GM12878 (cell line): ENCODE measurements at regions not wholly inside any gene's neighbourhood (a gene's known extent, or its start where the extent isn't known, plus 50 kb on each side); places are given as distances from the start of the nearest gene placed in this dataset.
A peak's percentile ranks its signal among the peaks of the same experiment; 100 is the strongest.

Experiments used
- ATAC-seq: fragments of 200-7000 bp; cut with Tn5 transposase; 3 replicates; pipeline ENCODE4 v1.9.1; 2020; ENCODE audit warnings: mild to moderate bottlenecking, moderate library complexity
- BruUV-seq: library from RNA; stranded (reverse); fragments of 400-500 nt; replicated peaks from 2 replicates; lab custom pipeline; 2021; lab: Mats Ljungman, UMichigan
- CTCF ChIA-PET: fragments of 300-600 bp; sonication (Branson Sonifier 250); formaldehyde crosslinking; extraction: SDS; loops from one replicate; lab custom pipeline; 2021; ENCODE audit warnings: inconsistent platforms; lab: Yijun Ruan, JAX
- POLR2A ChIA-PET: fragments of 350-600 bp; formaldehyde crosslinking; extraction: SDS; loops from one replicate; lab custom pipeline; 2021; ENCODE audit warnings: inconsistent platforms; lab: Charles Lee
- RAD21 ChIA-PET: fragments of 300-600 bp; sonication (Branson Sonifier 250); formaldehyde crosslinking; loops from one replicate; lab custom pipeline; 2023; ENCODE audit warnings: antibody characterized with exemption; ENCODE audit not compliant: unreplicated experiment; lab: Charles Lee
- SMC1A ChIA-PET: fragments of 300-600 bp; sonication (Branson Sonifier 250); formaldehyde crosslinking; loops from one replicate; lab custom pipeline; 2023; ENCODE audit not compliant: unreplicated experiment, uncharacterized antibody; lab: Charles Lee
- DNase-seq: peaks from one replicate; pipeline ENCODE4 v3.0.0-alpha.2; 2011; ENCODE audit warnings: low read depth, low spot score
- FAIRE-seq: peaks from 3 replicates; lab custom pipeline; 2011; peaks lifted over from hg19 to GRCh38; lab: Jason Lieb, UNC
- H2AFZ ChIP-seq: 2 replicates; pipeline ENCODE4 v1.6.0; 2011; ENCODE audit warnings: low read depth, low read length, control low read depth; ENCODE audit not compliant: control insufficient read depth
- H3K27ac ChIP-seq: 2 replicates; pipeline ENCODE4 v1.5.1; 2011; ENCODE audit warnings: control low read depth; ENCODE audit not compliant: control insufficient read depth, insufficient read depth
- H3K27me3 ChIP-seq, 2 experiments: replicated peaks in 1 of 2; 2 replicates each; pipeline versions ENCODE4 v1.6.0 to v1.6.1; 2011; ENCODE audit warnings: low read length in 1 of 2; ENCODE audit not compliant: control insufficient read depth in 2 of 2, insufficient read depth in 2 of 2
- H3K36me3 ChIP-seq, 2 experiments: 2 replicates each; pipeline ENCODE4 v1.5.1; 2011; ENCODE audit warnings: low read length in 1 of 2; ENCODE audit not compliant: control insufficient read depth in 2 of 2, insufficient read depth in 2 of 2
- H3K4me1 ChIP-seq: 2 replicates; pipeline ENCODE4 v1.6.1; 2011; ENCODE audit warnings: mild to moderate bottlenecking, low read length, moderate library complexity, mixed read lengths; ENCODE audit not compliant: control insufficient read depth, insufficient read depth
- H3K4me2 ChIP-seq: 2 replicates; pipeline ENCODE4 v1.6.0; 2011; ENCODE audit warnings: control low read depth; ENCODE audit not compliant: control insufficient read depth, insufficient read depth
- H3K4me3 ChIP-seq: fragments of 200-600 bp; sonication (generic); 2 replicates; pipeline ENCODE4 v1.5.1; 2016
- H3K79me2 ChIP-seq: 2 replicates; pipeline ENCODE4 v1.6.0; 2011; ENCODE audit warnings: low read length; ENCODE audit not compliant: control insufficient read depth, insufficient read depth
- H3K9ac ChIP-seq: 2 replicates; pipeline ENCODE4 v1.8.0; 2011; ENCODE audit warnings: low read length, control low read depth, mixed read lengths; ENCODE audit not compliant: control insufficient read depth, insufficient read depth
- H3K9me3 ChIP-seq: replicated peaks from 3 replicates; pipeline ENCODE4 v1.5.1; 2011; ENCODE audit warnings: mild to moderate bottlenecking, low read length; ENCODE audit not compliant: control insufficient read depth, insufficient read depth
- H4K20me1 ChIP-seq: 2 replicates; pipeline ENCODE4 v1.6.0; 2011; ENCODE audit not compliant: control insufficient read depth, insufficient read depth
- CHD1 ChIP-seq: IDR thresholded peaks from 2 replicates; pipeline ENCODE4 v1.6.1; 2012; ENCODE audit warnings: low read depth, low read length, improper control_type of control experiment
- EGR1 ChIP-seq, 2 experiments: IDR thresholded peaks; 1 replicate in 1 of 2; 2 replicates in 1 of 2; pipeline ENCODE4 v1.6.1; 2011 to 2012; ENCODE audit warnings: low read depth in 2 of 2, low read length in 2 of 2, borderline replicate concordance in 1 of 2, mild to moderate bottlenecking in 1 of 2, moderate library complexity in 1 of 2
- IKZF1 ChIP-seq: fragments of 450-650 bp; conservative IDR thresholded peaks from 2 replicates; pipeline ENCODE4 v1.6.1; 2017; ENCODE audit warnings: antibody characterized with exemption, mild to moderate bottlenecking
- MTA3 ChIP-seq: IDR thresholded peaks from 2 replicates; pipeline ENCODE4 v1.6.1; 2012; ENCODE audit warnings: low read length, inconsistent platforms, borderline replicate concordance
- NR2F1 ChIP-seq: fragments of 450-650 bp; conservative IDR thresholded peaks from 2 replicates; pipeline ENCODE4 v1.6.1; 2017; ENCODE audit warnings: mild to moderate bottlenecking
- PAX8 ChIP-seq: fragments of 450-650 bp; IDR thresholded peaks from 2 replicates; pipeline ENCODE4 v1.6.1; 2017; ENCODE audit warnings: mild to moderate bottlenecking, moderate library complexity
- SIN3A ChIP-seq: IDR thresholded peaks from 2 replicates; pipeline ENCODE4 v1.6.1; 2012; ENCODE audit warnings: low read depth, low read length, improper control_type of control experiment
- USF1 ChIP-seq: IDR thresholded peaks from 2 replicates; pipeline ENCODE4 v1.6.1; 2011; ENCODE audit warnings: borderline replicate concordance, low read depth, mild to moderate bottlenecking, moderate library complexity, mixed read lengths, low read length; ENCODE audit not compliant: insufficient read depth; ENCODE audit errors: extremely low read length
- YBX1 ChIP-seq: fragments of 450-650 bp; IDR thresholded peaks from 2 replicates; pipeline ENCODE4 v1.6.1; 2016; ENCODE audit warnings: antibody characterized with exemption
- ZZZ3 ChIP-seq: IDR thresholded peaks from 2 replicates; pipeline ENCODE4 v1.6.1; 2011; ENCODE audit warnings: low read depth; ENCODE audit not compliant: control insufficient read depth, insufficient read length
- WGBS: methylation state at CpG from one replicate; pipeline ENCODE4 v1.1.6; 2016; ENCODE audit warnings: low lambda C conversion rate; ENCODE audit not compliant: insufficient replicate concordance, insufficient coverage; ENCODE audit errors: missing lambda C conversion rate; 5-methylcytosine and 5-hydroxymethylcytosine counted together
- in situ Hi-C: fragments of 300-500 bp; cut with MboI; formaldehyde crosslinking; loops from 9 replicates; pipeline ENCODE4 v1.14.3; 2018; ENCODE audit warnings: mixed read lengths
- intact Hi-C: fragments of 100-400 bp; cut with micrococcal nuclease; formaldehyde crosslinking; loops from one replicate; pipeline ENCODE4 v1.14.2; 2022; ENCODE audit not compliant: unreplicated experiment
- TF ChIP-seq, protein P1 (sequence below): IDR thresholded peaks from 2 replicates; pipeline ENCODE4 v1.6.1; 2012; ENCODE audit warnings: low read depth, low read length, improper control_type of control experiment
- TF ChIP-seq, protein P2 (sequence below): IDR thresholded peaks from 2 replicates; pipeline ENCODE4 v1.6.1; 2012; ENCODE audit warnings: low read depth, low read length, improper control_type of control experiment
- TF ChIP-seq, protein P3 (sequence below): IDR thresholded peaks from 2 replicates; pipeline ENCODE4 v1.6.1; 2011; ENCODE audit warnings: borderline replicate concordance, low read depth, mild to moderate bottlenecking, moderate library complexity, low read length; ENCODE audit not compliant: insufficient read depth, poor library complexity, severe bottlenecking

GRCh38 chr14:61621444-61621843, 73.9 kb upstream of the HIF1A start:
- peaks cover 2% of the 10 kb centered on the region; the same call in 1 of the 2 replicates for H3K4me1 ChIP-seq
- WGBS, result 44% methylated on average over 7 of the region's 7 CpGs
- intact Hi-C loops, result no loop called here
- TF ChIP-seq IKZF1 (no peak), CHD1 (no peak), MTA3 (no peak), EGR1 (IDR thresholded peaks at IDR 0.05; ENCODE audit: borderline replicate concordance in 1 of 2, low read depth in 2 of 2, low read length in 2 of 2) (no peak), ZZZ3 (no peak), SIN3A (no peak), NR2F1 (no peak), PAX8 (no peak), YBX1 (no peak), USF1 (no peak)
- TF ChIP-seq, protein P1, sequence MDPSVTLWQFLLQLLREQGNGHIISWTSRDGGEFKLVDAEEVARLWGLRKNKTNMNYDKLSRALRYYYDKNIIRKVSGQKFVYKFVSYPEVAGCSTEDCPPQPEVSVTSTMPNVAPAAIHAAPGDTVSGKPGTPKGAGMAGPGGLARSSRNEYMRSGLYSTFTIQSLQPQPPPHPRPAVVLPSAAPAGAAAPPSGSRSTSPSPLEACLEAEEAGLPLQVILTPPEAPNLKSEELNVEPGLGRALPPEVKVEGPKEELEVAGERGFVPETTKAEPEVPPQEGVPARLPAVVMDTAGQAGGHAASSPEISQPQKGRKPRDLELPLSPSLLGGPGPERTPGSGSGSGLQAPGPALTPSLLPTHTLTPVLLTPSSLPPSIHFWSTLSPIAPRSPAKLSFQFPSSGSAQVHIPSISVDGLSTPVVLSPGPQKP, result no peak
- TF ChIP-seq, protein P2, sequence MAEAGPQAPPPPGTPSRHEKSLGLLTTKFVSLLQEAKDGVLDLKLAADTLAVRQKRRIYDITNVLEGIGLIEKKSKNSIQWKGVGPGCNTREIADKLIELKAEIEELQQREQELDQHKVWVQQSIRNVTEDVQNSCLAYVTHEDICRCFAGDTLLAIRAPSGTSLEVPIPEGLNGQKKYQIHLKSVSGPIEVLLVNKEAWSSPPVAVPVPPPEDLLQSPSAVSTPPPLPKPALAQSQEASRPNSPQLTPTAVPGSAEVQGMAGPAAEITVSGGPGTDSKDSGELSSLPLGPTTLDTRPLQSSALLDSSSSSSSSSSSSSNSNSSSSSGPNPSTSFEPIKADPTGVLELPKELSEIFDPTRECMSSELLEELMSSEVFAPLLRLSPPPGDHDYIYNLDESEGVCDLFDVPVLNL, result no peak
- TF ChIP-seq, protein P3, sequence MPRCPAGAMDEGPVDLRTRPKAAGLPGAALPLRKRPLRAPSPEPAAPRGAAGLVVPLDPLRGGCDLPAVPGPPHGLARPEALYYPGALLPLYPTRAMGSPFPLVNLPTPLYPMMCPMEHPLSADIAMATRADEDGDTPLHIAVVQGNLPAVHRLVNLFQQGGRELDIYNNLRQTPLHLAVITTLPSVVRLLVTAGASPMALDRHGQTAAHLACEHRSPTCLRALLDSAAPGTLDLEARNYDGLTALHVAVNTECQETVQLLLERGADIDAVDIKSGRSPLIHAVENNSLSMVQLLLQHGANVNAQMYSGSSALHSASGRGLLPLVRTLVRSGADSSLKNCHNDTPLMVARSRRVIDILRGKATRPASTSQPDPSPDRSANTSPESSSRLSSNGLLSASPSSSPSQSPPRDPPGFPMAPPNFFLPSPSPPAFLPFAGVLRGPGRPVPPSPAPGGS, result no peak
- TF ChIP-seq, all 136 proteins: peak for 0
- Histone ChIP-seq H3K79me2 (no peaks in the 10 kb centered on the region), H3K4me2 (no peak overlapping the region), H3K4me3 (no peak overlapping the region), H4K20me1 (no peaks in the 10 kb centered on the region), H3K27me3 (no peaks in the 10 kb centered on the region), H2AFZ (no peak overlapping the region), H3K9ac (no peak overlapping the region), H3K36me3 (no peaks in the 10 kb centered on the region), H3K27ac (no peak overlapping the region), H3K9me3 (no peaks in the 10 kb centered on the region)
- BruUV-seq, result no TSS peak
- DNase-seq (no peak), FAIRE-seq (no peak), ATAC-seq (peak; percentile 23; the same call in 2 of the 3 replicates)
- SMC1A ChIA-PET, result interaction anchor here (1.0 to 2.7 kb wide), 8 partner anchors 8 to 68 kb away, joined by 3 to 9 read pairs (median 5); no protein-coding TSS in a partner anchor
- POLR2A ChIA-PET, result interaction anchor here (0.9 to 1.6 kb wide), 2 partner anchors 10 to 23 kb away, joined by 4 to 5 read pairs; no protein-coding TSS in a partner anchor
- in situ Hi-C loops, result no loop called here
- RAD21 ChIA-PET, result no interaction called here
- CTCF ChIA-PET, result interaction anchor here (2.1 kb wide), 1 partner anchor 9 kb away, joined by 6 read pairs; no protein-coding TSS in a partner anchor
